Kidney tubule cell (primary cell): ENCODE measurements at regions not wholly inside any gene's neighbourhood (a gene's known extent, or its start where the extent isn't known, plus 50 kb on each side); places are given as distances from the start of the nearest gene placed in this dataset.

Experiments used
- DNase-seq: peaks from one replicate; pipeline ENCODE4 v3.0.0-alpha.2; 2018; ENCODE audit warnings: low spot score

- DNase-seq: peak; percentile 43
Observed at GRCh38 chr14:98893675-98894074, 378.3 kb downstream of the BCL11B start.

GRCh38 chr14:98894600-98894999, 377.4 kb downstream of the BCL11B start:
- DNase-seq: no peak

GRCh38 chr14:98896449-98896848, 375.5 kb downstream of the BCL11B start:
- DNase-seq: no peak

GRCh38 chr14:98897605-98898309, 374.2 kb downstream of the BCL11B start:
- DNase-seq: no peak

- no peak for DNase-seq
Observed at GRCh38 chr14:98899441-98899840, 372.6 kb downstream of the BCL11B start.

GRCh38 chr14:98900236-98900635, 371.8 kb downstream of the BCL11B start:
- DNase-seq: no peak

GRCh38 chr14:98900798-98901197, 371.2 kb downstream of the BCL11B start:
- DNase-seq: no peak

- DNase-seq: no peak
Observed at GRCh38 chr14:98901511-98902205, 370.3 kb downstream of the BCL11B start.

GRCh38 chr14:98903371-98903770, 368.6 kb downstream of the BCL11B start:
- no peak for DNase-seq

GRCh38 chr14:98904677-98905076, 367.3 kb downstream of the BCL11B start:
- DNase-seq: peak; percentile 14

GRCh38 chr14:98906123-98906995, 365.6 kb downstream of the BCL11B start:
- peak; percentile 49 for DNase-seq

GRCh38 chr14:98907271-98907670, 364.7 kb downstream of the BCL11B start:
- DNase-seq: no peak

- DNase-seq: no peak
Observed at GRCh38 chr14:98908050-98908449, 363.9 kb downstream of the BCL11B start.

GRCh38 chr14:98909251-98909944, 362.6 kb downstream of the BCL11B start:
- peak; percentile 96 for DNase-seq

GRCh38 chr14:98910061-98910460, 361.9 kb downstream of the BCL11B start:
- DNase-seq: no peak

GRCh38 chr14:98912655-98913054, 359.3 kb downstream of the BCL11B start:
- DNase-seq: no peak

GRCh38 chr14:98913967-98914650, 357.9 kb downstream of the BCL11B start:
- DNase-seq: no peak

GRCh38 chr14:98914942-98915341, 357.1 kb downstream of the BCL11B start:
- DNase-seq: no peak

- no peak for DNase-seq
Observed at GRCh38 chr14:98915625-98916024, 356.4 kb downstream of the BCL11B start.

- DNase-seq: no peak
Observed at GRCh38 chr14:98916036-98916435, 356.0 kb downstream of the BCL11B start.

GRCh38 chr14:98916476-98916875, 355.5 kb downstream of the BCL11B start:
- no peak for DNase-seq
